Fibroblast of peridontal ligament (primary cell): ENCODE measurements at regions not wholly inside any gene's neighbourhood (a gene's known extent, or its start where the extent isn't known, plus 50 kb on each side); places are given as distances from the start of the nearest gene placed in this dataset.
A peak's percentile ranks its signal among the peaks of the same experiment; 100 is the strongest.

Source experiments
- DNase-seq: peaks from one replicate; pipeline ENCODE4 v3.0.0-alpha.2; 2010; ENCODE audit errors: extremely low read depth

DNA sequence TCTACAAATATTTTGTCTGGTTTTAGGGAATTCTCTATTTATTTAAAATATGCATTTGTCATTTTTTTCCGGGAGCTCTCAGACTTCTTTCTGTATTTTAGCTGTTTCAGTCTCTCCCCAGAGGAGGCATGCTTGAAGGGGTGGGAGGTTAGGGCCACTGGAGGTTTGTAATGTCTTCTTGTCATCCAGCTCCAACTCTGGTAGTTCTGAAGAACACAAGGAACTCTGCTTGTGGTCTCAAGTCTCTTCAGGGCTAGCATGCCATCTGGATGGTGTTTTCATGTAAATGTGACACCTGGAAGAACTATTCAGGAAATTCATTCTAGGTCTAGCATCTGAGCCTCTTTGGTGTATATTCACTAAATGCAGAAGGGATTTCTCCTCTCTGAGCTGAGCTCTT lies 518.4 kb upstream of the DCC start:
- no peak for DNase-seq

- no peak for DNase-seq
These were observed 515.3 kb upstream of the DCC start for GRCh38 chr18:51824746-51825145.

GRCh38 chr18:51833850-51834249 lies 506.1 kb upstream of the DCC start:
- no peak for DNase-seq

GRCh38 chr18:51848702-51849101 lies 491.3 kb upstream of the DCC start:
- no peak for DNase-seq

GRCh38 chr18:51852681-51853080 lies 487.3 kb upstream of the DCC start:
- no peak for DNase-seq

GRCh38 chr18:51857989-51858388 lies 482.0 kb upstream of the DCC start:
- no peak for DNase-seq

DNA sequence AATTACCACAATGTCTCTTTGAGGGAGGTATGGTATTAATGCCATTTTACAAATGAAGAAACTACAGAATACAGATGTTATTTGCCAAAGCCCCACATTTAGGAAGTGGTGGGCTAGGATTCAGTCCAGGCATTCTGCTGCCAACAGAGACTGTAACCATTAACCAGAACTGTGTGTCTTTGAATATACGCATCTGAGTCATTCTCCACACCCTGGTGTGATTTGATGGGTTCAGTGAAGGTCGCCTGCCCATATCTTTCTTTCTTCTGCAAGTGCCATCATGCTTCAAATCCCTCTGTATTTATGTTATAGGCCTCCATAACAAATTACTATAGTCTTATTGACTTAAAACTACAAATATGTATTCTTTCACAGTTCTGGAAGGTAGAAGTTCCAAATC lies 479.0 kb upstream of the DCC start:
- DNase-seq = no peak

DNA sequence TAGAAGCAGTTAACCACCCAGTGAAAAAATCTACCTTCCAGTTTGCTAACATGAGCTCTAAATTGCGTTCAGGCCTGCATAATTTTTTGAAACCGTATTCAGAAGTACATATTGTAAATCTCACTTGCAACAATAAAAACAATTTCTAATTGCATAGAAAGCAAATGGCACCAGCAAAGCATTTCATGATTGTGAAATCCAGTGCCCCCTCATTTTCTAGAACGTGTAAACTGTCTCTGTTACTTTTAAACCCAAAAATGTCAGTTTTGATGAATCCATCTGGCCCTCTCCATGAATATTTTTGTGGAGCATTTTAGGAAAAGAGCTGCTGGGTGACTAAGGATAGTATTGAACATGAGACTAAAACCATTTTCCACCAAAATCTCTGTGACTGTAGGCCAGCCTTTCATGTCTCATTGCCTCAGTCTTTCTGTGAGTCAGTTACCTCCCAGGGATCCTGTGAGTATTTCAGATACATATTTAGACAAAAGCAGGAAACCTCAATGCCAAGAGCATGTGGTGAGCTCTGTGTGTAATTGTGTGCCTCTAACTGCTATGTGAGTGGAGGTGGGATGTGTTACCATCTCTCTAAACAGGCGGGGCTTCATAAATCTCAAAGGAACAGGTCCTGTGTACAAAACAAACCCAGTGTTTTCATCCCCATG lies 477.8 kb upstream of the DCC start:
- DNase-seq = no peak

GRCh38 chr18:51864219-51864965 lies 475.6 kb upstream of the DCC start:
- DNase-seq = no peak

DNA sequence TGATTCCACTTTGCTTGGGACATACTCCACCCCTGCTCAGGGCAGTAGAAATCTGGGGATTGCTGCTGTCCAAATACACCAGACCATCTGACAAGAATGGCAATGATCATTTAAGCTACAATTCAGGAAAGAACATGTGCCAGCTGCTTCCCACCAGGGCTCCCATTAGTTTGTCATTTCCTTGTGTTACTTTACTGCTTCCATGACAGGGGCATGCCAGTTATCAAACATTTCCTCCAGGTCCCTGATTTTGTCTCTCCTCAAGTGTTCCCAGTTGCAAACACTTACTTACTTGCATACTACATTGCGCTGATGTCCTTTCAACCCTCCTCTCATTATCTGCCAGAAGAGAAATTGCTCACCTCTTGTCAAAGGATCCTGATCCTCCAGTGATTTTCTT lies 474.5 kb upstream of the DCC start:
- no peak for DNase-seq

DNA sequence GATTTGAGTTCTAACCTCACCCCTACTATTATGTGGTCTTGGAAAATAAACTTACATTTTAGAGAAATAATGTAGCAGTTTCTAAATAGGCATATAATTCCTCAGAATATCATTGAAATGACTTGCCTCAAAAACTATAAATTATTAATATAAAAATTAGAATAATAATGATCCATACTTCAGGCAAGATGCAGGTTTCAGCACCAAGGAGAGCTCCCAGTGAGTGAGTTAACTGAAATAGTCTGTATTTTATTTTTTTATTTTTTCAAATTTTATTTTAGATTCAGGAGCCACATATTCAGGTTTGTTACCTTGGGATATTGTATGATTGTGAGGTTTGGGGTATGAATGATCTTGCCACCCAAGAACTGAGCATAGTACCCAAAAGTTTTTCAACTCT lies 472.2 kb upstream of the DCC start:
- DNase-seq = peak; percentile 13

DNA sequence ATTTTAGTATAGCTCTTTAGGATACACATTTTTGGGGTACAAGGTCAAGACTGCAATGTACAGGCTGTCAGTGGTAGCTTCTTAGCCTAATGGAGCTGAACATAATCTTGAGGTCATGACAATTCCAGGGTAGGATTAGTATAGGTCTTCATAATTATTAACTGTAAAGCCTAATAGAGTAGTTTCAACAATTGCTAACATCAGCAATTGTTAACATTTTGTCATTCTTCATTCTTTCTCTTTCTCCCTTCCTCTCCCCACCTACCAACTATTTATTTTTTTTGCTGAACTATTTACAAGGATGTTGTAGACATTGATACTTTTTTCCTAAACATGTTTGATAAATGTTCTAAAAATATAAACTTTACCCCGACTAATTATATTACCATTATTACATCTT lies 461.3 kb upstream of the DCC start:
- DNase-seq = no peak

GRCh38 chr18:51879329-51879728 lies 460.7 kb upstream of the DCC start:
- no peak for DNase-seq

DNA sequence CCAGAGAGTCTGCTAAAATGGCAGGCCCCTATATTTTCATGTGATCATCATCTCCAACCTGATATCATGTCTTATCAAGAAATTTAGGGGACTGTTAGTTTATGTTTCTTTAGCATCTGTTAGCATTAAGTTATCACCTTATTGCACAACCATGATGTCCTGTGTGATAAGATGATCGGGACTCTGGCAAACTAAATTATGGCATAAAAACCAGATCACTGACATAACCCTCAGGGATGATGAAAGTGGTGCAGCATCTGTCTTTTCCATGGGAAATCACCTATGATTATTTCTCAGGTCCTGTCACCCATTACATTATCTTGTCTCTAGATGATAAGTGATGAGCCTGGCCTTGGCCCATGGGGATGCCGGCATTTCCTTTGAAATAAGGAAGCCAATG lies 458.6 kb upstream of the DCC start:
- DNase-seq = no peak

- no peak for DNase-seq
These were observed 456.0 kb upstream of the DCC start for GRCh38 chr18:51884039-51884438.

DNA sequence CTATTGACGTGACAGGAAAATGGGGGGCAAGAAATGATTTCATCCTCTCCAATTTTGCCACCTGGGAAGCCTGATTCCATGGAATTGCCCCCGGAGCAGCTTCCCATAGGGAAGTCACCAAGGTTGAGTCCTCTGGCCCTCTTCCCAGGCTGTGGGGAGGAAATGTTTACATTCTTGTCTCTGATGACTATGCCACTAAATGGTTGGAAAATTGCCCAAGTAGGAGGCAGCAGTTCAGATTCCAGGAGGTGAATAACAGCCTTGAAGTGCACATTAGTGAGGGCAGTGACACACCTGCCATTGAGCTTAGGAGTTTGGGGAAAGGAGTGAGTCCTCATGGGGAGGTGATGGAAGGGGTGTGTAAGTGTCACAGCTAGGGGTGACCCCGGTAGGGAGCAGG lies 449.2 kb upstream of the DCC start:
- DNase-seq = no peak

DNA sequence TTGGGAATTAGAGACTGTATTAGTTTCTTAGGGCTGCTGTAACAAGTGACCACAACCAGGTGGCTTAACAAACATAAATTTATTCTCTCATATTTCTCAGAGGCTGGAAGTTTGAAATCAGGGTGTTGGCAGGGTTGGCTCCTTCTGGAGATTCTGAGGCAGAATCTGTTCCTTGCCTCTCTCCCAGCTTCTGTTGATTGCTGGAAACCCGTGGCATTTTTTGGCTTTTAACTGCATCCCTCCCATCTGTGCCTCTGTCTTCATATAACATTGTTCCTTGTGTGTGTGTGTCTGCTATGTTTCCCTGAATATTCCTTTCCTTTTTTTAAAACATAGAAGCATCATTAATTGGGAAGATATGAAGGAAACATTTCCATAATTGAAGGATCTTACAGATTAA lies 448.1 kb upstream of the DCC start:
- DNase-seq = no peak

- DNase-seq = no peak
These were observed 442.1 kb upstream of the DCC start for GRCh38 chr18:51897884-51898283.

- no peak for DNase-seq
These were observed 432.1 kb upstream of the DCC start for GRCh38 chr18:51907687-51908597.

- DNase-seq = no peak
These were observed 431.4 kb upstream of the DCC start for GRCh38 chr18:51908598-51908944.

GRCh38 chr18:51911584-51911983 lies 428.4 kb upstream of the DCC start:
- DNase-seq = no peak

DNA sequence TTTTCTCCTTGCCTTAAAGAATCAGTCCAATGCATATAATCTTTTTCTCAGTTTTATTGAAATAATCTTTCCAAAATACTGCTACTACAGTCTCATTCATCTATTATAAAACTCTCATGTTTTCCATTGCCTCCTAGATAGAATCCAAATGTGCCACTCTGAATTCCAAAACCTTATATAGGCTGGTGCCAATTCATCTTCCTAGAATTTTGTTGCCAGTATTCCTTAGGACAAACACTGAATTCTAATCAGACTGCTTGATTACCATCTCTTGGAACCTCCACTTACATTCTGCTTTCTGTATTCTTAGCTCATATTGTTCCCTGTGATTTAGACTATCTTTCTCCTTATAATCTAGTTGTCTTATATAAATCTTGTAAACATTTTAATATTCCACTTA lies 427.6 kb upstream of the DCC start:
- no peak for DNase-seq

GRCh38 chr18:51915176-51915575 lies 424.8 kb upstream of the DCC start:
- DNase-seq = no peak
